ENCODE measurements at regions not wholly inside any gene's neighbourhood (a gene's known extent, or its start where the extent isn't known, plus 50 kb on each side); places are given as distances from the start of the nearest gene placed in this dataset.

DNA sequence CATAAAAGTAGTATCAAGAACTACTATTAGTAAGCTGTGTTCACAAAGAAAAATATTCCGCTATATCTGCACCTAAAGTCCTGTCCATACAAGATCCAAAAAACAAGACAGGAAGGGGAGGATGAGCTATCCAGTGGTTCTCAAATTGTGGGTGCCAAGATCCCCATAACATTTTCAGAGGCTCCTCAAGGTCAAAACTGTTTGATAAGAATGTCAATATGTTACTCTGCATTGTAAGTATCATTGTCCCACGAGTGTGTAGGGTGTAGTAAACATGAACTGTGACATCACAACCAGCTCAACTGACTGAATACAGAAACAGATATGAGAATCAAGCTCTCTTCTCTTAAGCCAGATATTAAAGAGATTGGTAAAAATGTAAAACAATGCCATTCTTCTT lies 81.9 kb upstream of the HIVEP1 start (continued):
- TF ChIP-seq TAF1 (IDR thresholded peaks at IDR 0.05; ENCODE audit: control insufficient read depth, extremely low read depth, insufficient read depth, low read length, severe bottlenecking) (no peak), RBM25 (IDR thresholded peaks at IDR 0.05; ENCODE audit: low read depth, low read length, severe bottlenecking) (no peak), AFF1 (IDR thresholded peaks at IDR 0.05; ENCODE audit: low read depth in 1 of 2, partially characterized antibody in 2 of 2) (no peak), U2AF2 (optimal IDR thresholded peaks at IDR 0.05; ENCODE audit: low read depth, low read length) (no peak), E2F4 (CRISPR knock-in tag; IDR thresholded peaks at IDR 0.05; ENCODE audit: low read depth) (no peak), C11orf30 (IDR thresholded peaks at IDR 0.05; ENCODE audit: low read depth) (no peak), STAT5B (CRISPR knock-in tag; IDR thresholded peaks at IDR 0.05) (no peak)
- TF ChIP-seq, protein P1, sequence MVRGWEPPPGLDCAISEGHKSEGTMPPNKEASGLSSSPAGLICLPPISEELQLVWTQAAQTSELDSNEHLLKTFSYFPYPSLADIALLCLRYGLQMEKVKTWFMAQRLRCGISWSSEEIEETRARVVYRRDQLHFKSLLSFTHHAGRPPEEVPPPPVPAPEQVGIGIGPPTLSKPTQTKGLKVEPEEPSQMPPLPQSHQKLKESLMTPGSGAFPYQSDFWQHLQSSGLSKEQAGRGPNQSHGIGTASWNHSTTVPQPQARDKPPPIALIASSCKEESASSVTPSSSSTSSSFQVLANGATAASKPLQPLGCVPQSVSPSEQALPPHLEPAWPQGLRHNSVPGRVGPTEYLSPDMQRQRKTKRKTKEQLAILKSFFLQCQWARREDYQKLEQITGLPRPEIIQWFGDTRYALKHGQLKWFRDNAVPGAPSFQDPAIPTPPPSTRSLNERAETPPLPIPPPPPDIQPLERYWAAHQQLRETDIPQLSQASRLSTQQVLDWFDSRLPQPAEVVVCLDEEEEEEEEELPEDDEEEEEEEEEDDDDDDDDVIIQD (CRISPR knock-in tag; IDR thresholded peaks at IDR 0.05): no peak

Measured in K562 (cell line).